ENCODE measurements at regions not wholly inside any gene's neighbourhood (a gene's known extent, or its start where the extent isn't known, plus 50 kb on each side); places are given as distances from the start of the nearest gene placed in this dataset.

DNA sequence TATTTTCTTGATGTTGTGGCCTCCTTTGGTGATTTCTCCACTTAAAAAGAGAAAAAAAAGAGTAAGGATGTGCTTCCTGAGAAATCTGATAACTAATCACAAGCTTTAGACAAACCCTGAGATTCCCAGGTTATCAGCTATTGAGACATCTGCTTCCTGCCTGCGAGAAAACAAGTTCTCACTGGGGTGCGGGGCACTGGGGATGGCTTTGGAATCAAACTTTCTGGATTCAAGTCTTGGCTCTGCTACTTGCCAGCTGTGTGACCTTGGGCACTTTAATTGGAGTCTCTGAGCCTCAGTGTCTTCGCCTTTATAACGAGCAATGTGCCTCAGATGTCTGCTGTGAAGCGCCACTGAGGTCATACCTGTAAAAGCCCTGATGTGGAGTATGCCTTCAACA, 152.5 kb upstream of the NAV2 start:
- TF ChIP-seq NFIC (IDR thresholded peaks at IDR 0.05) (no peak), CREB1 (IDR thresholded peaks at IDR 0.05; ENCODE audit: low read depth) (no peak), EGR1 (IDR thresholded peaks at IDR 0.05) (no peak), EP300 (IDR thresholded peaks at IDR 0.05; ENCODE audit: borderline replicate concordance) (no peak), TEAD4 (IDR thresholded peaks at IDR 0.05) (no peak), RAD21 (IDR thresholded peaks at IDR 0.05; ENCODE audit: low read depth) (no peak), YY1 (IDR thresholded peaks at IDR 0.05; ENCODE audit: low read depth) (no peak), FOXM1 (IDR thresholded peaks at IDR 0.05; ENCODE audit: borderline replicate concordance, low read depth) (no peak), ZBTB7A (IDR thresholded peaks at IDR 0.05; ENCODE audit: low read depth) (no peak)
- TF ChIP-seq, protein P1, sequence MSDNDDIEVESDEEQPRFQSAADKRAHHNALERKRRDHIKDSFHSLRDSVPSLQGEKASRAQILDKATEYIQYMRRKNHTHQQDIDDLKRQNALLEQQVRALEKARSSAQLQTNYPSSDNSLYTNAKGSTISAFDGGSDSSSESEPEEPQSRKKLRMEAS (IDR thresholded peaks at IDR 0.05): no peak

DNA sequence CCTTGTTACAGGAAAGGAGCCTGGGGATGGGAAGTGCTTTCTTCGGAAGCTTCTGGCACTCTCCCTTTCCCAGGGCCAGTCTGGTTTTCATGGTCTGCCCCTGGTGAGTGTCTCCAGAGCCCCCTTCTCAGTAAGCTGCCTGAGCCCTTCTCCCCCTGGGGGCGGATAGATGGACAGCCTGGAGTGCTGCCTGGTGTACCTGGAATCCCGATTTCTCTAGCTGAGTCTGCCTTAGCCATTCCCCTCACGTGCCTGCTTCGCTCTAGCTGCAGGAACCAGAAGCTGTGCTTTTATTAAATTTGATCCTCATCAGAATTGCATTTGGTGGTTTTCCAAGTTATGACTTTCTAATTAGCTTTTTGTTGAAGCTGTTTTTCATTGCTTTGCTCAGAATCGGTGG, 152.9 kb upstream of the NAV2 start:
- TF ChIP-seq TAF1 (IDR thresholded peaks at IDR 0.05; ENCODE audit: low read depth): no peak
- TF ChIP-seq EGR1 (IDR thresholded peaks at IDR 0.05): no peak
- TF ChIP-seq EP300 (IDR thresholded peaks at IDR 0.05; ENCODE audit: borderline replicate concordance): no peak
- TF ChIP-seq CREB1 (IDR thresholded peaks at IDR 0.05; ENCODE audit: low read depth): no peak
- no peak for TF ChIP-seq TCF12 (IDR thresholded peaks at IDR 0.05; ENCODE audit: low read depth)
- TF ChIP-seq TEAD4 (IDR thresholded peaks at IDR 0.05): no peak
- TF ChIP-seq, protein P2, sequence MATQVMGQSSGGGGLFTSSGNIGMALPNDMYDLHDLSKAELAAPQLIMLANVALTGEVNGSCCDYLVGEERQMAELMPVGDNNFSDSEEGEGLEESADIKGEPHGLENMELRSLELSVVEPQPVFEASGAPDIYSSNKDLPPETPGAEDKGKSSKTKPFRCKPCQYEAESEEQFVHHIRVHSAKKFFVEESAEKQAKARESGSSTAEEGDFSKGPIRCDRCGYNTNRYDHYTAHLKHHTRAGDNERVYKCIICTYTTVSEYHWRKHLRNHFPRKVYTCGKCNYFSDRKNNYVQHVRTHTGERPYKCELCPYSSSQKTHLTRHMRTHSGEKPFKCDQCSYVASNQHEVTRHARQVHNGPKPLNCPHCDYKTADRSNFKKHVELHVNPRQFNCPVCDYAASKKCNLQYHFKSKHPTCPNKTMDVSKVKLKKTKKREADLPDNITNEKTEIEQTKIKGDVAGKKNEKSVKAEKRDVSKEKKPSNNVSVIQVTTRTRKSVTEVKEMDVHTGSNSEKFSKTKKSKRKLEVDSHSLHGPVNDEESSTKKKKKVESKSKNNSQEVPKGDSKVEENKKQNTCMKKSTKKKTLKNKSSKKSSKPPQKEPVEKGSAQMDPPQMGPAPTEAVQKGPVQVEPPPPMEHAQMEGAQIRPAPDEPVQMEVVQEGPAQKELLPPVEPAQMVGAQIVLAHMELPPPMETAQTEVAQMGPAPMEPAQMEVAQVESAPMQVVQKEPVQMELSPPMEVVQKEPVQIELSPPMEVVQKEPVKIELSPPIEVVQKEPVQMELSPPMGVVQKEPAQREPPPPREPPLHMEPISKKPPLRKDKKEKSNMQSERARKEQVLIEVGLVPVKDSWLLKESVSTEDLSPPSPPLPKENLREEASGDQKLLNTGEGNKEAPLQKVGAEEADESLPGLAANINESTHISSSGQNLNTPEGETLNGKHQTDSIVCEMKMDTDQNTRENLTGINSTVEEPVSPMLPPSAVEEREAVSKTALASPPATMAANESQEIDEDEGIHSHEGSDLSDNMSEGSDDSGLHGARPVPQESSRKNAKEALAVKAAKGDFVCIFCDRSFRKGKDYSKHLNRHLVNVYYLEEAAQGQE (IDR thresholded peaks at IDR 0.05; ENCODE audit: low read depth): no peak
- no peak for TF ChIP-seq YY1 (IDR thresholded peaks at IDR 0.05; ENCODE audit: low read depth)
- TF ChIP-seq NFIC (IDR thresholded peaks at IDR 0.05): no peak

DNA sequence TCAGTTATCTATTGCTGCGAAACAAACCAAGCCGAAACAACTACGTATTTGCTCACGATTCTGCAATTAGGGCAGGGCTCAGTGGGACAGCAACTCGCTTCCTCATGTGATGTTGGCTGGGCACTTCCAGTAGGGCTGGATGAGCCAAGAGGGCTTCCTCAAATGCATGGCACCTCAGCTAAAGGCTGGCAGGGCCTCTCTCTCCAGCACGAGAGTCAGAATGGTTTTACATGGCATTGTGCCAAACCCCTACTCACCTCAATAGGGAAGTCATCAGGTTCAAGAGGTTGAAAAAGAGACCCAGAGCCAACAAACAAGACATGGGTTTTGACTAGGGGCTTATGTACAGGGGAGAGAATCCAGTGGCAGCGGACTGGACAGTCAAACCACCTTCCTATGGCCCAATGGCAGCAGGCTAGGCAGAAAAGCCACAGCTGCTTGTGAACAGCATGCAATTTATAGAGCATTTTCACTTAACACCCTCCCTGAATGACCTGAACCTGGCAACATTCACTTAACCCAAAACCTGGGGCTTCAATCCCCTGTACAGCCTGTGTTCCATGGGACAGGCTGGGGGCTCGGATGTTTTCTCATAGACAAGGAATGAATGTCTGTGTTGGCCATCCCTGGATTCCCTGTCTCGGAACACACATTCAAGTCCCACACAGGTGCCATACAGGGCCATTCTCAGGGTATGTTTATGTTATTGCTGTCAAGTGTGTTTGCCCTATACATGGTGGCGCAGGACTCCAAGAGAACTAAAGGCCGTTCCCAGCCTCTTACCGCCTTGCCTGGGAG, 154.2 kb upstream of the NAV2 start:
- no peak for TF ChIP-seq EGR1 (IDR thresholded peaks at IDR 0.05)
- no peak for TF ChIP-seq FOXM1 (IDR thresholded peaks at IDR 0.05; ENCODE audit: borderline replicate concordance, low read depth)
- TF ChIP-seq TAF1 (IDR thresholded peaks at IDR 0.05; ENCODE audit: low read depth): no peak
- TF ChIP-seq CREB1 (IDR thresholded peaks at IDR 0.05; ENCODE audit: low read depth): no peak

DNA sequence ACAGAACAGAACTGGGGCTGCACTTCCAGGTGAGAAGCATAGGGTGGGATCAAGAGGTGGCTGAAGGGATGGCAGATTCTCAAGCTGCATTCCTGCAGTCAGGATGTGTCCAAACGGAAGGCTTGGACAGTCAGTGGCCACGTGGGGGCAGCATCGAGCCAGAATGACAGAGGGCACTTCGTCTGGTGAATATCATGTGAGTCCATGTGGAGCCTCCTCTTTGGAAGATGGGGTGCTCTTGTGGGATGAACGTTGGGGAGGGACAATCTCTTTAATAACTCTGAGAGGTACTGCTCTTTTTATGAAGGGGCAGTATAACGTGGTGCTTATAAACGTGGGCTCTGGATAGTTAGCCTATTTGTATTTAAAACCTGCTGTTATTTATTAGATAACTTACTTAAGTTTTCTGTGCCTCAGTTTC, 154.9 kb upstream of the NAV2 start:
- TF ChIP-seq TAF1 (IDR thresholded peaks at IDR 0.05; ENCODE audit: low read depth) (no peak), TEAD4 (IDR thresholded peaks at IDR 0.05) (peak; percentile 27; the same call in 1 of the 2 replicates), EP300 (IDR thresholded peaks at IDR 0.05; ENCODE audit: borderline replicate concordance) (no peak), YY1 (IDR thresholded peaks at IDR 0.05; ENCODE audit: low read depth) (no peak), EGR1 (IDR thresholded peaks at IDR 0.05) (no peak), CREB1 (IDR thresholded peaks at IDR 0.05; ENCODE audit: low read depth) (no peak), ZBTB7A (IDR thresholded peaks at IDR 0.05; ENCODE audit: low read depth) (no peak), NFIC (IDR thresholded peaks at IDR 0.05) (no peak), RAD21 (IDR thresholded peaks at IDR 0.05; ENCODE audit: low read depth) (peak; percentile 70)
- TF ChIP-seq, protein P2 (IDR thresholded peaks at IDR 0.05; ENCODE audit: low read depth): no peak
- TF ChIP-seq, protein P3, sequence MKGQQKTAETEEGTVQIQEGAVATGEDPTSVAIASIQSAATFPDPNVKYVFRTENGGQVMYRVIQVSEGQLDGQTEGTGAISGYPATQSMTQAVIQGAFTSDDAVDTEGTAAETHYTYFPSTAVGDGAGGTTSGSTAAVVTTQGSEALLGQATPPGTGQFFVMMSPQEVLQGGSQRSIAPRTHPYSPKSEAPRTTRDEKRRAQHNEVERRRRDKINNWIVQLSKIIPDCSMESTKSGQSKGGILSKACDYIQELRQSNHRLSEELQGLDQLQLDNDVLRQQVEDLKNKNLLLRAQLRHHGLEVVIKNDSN (IDR thresholded peaks at IDR 0.05): 0 out of 2 replicates have a peak, but pooled peaks have one; percentile 19
- TF ChIP-seq, protein P1 (IDR thresholded peaks at IDR 0.05): no peak

DNA sequence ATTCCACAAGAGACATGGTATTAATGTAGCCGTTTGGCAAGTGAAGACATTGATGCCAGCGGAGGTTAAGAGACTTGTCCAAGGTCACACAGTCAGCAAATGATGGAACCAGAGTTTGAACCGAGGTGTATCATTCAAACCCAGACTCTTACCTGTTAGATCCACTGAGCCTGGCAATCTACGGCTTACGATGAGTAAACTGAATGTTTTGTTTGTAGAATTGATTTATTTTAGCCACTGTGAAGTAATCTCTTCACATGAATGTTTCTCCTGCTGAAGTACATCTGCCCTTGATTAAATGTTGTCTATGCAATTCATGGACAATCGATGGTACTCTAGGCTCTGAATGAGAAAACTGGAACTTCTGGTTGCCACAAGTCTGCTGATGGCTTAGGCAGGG, 155.5 kb upstream of the NAV2 start:
- TF ChIP-seq RAD21 (IDR thresholded peaks at IDR 0.05; ENCODE audit: low read depth) (no peak), NFIC (IDR thresholded peaks at IDR 0.05) (no peak), ZBTB7A (IDR thresholded peaks at IDR 0.05; ENCODE audit: low read depth) (no peak), EP300 (IDR thresholded peaks at IDR 0.05; ENCODE audit: borderline replicate concordance) (no peak), TEAD4 (IDR thresholded peaks at IDR 0.05) (no peak), EGR1 (IDR thresholded peaks at IDR 0.05) (no peak), FOXM1 (IDR thresholded peaks at IDR 0.05; ENCODE audit: borderline replicate concordance, low read depth) (no peak), CEBPB (IDR thresholded peaks at IDR 0.05) (no peak), CREB1 (IDR thresholded peaks at IDR 0.05; ENCODE audit: low read depth) (no peak), TCF12 (IDR thresholded peaks at IDR 0.05; ENCODE audit: low read depth) (no peak), TAF1 (IDR thresholded peaks at IDR 0.05; ENCODE audit: low read depth) (no peak), YY1 (IDR thresholded peaks at IDR 0.05; ENCODE audit: low read depth) (no peak)
- TF ChIP-seq, protein P2 (IDR thresholded peaks at IDR 0.05; ENCODE audit: low read depth): no peak
- TF ChIP-seq, protein P1 (IDR thresholded peaks at IDR 0.05): no peak
- TF ChIP-seq, protein P3 (IDR thresholded peaks at IDR 0.05): no peak

All from Ishikawa (cell line).